B cell (primary cell): ENCODE measurements at regions not wholly inside any gene's neighbourhood (a gene's known extent, or its start where the extent isn't known, plus 50 kb on each side); places are given as distances from the start of the nearest gene placed in this dataset.

Source experiments
- ATAC-seq: fragments of 200-7000 bp; cut with Tn5 transposase; one replicate; pipeline ENCODE4 v1.10.0; 2021; ENCODE audit warnings: low read depth, mild to moderate bottlenecking, moderate number of reproducible peaks, moderate library complexity
- CTCF ChIA-PET: fragments of 350-600 bp; sonication (Branson Sonifier 250); formaldehyde crosslinking; loops from one replicate; lab custom pipeline; 2021; ENCODE audit warnings: antibody characterized with exemption, inconsistent platforms; lab: Charles Lee
- POLR2A ChIA-PET: fragments of 350-600 bp; sonication (Branson Sonifier 250); formaldehyde crosslinking; loops from one replicate; lab custom pipeline; 2021; ENCODE audit warnings: antibody characterized with exemption; lab: Charles Lee
- DNase-seq: peaks from one replicate; pipeline ENCODE4 v3.0.0; 2013
- H2AFZ ChIP-seq: 2 replicates; pipeline ENCODE4 v1.6.1; 2012; ENCODE audit warnings: mild to moderate bottlenecking, low read depth, low read length; ENCODE audit not compliant: insufficient read depth, poor library complexity, severe bottlenecking
- H3K27ac ChIP-seq, 2 donors: 1 replicate in 1 of 2; 2 replicates in 1 of 2; pipeline ENCODE4 v1.5.1; 2012 to 2013; ENCODE audit warnings: low read length in 2 of 2, mild to moderate bottlenecking in 2 of 2, moderate library complexity in 1 of 2
- H3K27me3 ChIP-seq, 4 experiments: fragments of 200-600 bp in 1 of 4; sonication (generic) in 1 of 4; replicated peaks in 1 of 4; 1 replicate in 2 of 4; 2 replicates in 2 of 4; pipeline versions ENCODE4 v1.6.1 to v1.7.0; 2013 to 2016; ENCODE audit warnings: low read length in 3 of 4, mild to moderate bottlenecking in 2 of 4, mixed read lengths in 1 of 4, moderate library complexity in 1 of 4; ENCODE audit not compliant: insufficient read depth in 4 of 4, control insufficient read depth in 3 of 4; ENCODE audit errors: control extremely low read depth in 1 of 4
- H3K36me3 ChIP-seq, 2 experiments: replicated peaks in 1 of 2; 1 replicate in 1 of 2; 2 replicates in 1 of 2; pipeline versions ENCODE4 v1.6.1 to v1.7.1; 2013; ENCODE audit warnings: low read length in 1 of 2; ENCODE audit not compliant: insufficient read depth in 2 of 2, control insufficient read depth in 1 of 2; ENCODE audit errors: control extremely low read depth in 1 of 2, extremely low read depth in 1 of 2
- H3K4me1 ChIP-seq, 2 donors: fragments of 200-600 bp in 1 of 2; sonication (generic) in 1 of 2; 1 replicate in 1 of 2; 2 replicates in 1 of 2; pipeline versions ENCODE4 v1.5.1 to v1.6.1; 2013 to 2017; ENCODE audit warnings: low read length in 2 of 2; ENCODE audit not compliant: control insufficient read depth in 2 of 2, insufficient read depth in 2 of 2
- H3K4me2 ChIP-seq: replicated peaks from 2 replicates; pipeline ENCODE3; 2012; ENCODE audit warnings: mild to moderate bottlenecking, low read depth, low read length; ENCODE audit not compliant: poor library complexity, severe bottlenecking
- H3K4me3 ChIP-seq, 5 experiments: fragments of 200-600 bp in 1 of 5; sonication (generic) in 1 of 5; 1 replicate in 3 of 5; 2 replicates in 2 of 5; pipeline versions ENCODE4 v1.5.1 to v1.7.0; 2011 to 2016; ENCODE audit warnings: low read length in 4 of 5, mild to moderate bottlenecking in 4 of 5, low read depth in 2 of 5, control low read depth in 1 of 5, moderate library complexity in 1 of 5; ENCODE audit not compliant: insufficient read depth in 1 of 5; ENCODE audit errors: control extremely low read depth in 1 of 5, extremely low read depth in 1 of 5
- H3K79me2 ChIP-seq: fragments of 200-600 bp; sonication (generic); one replicate; pipeline ENCODE4 v1.6.0; 2016; ENCODE audit warnings: low read length; ENCODE audit not compliant: control insufficient read depth, insufficient read depth
- H3K9ac ChIP-seq: fragments of 200-600 bp; sonication (generic); 2 replicates; pipeline ENCODE4 v1.6.1; 2017; ENCODE audit warnings: mild to moderate bottlenecking, low read length, moderate library complexity
- H3K9me3 ChIP-seq, 3 donors: one replicate each; pipeline versions ENCODE4 v1.6.1 to v1.7.1; 2013; ENCODE audit warnings: low read length in 2 of 3; ENCODE audit not compliant: control insufficient read depth in 2 of 3, insufficient read depth in 1 of 3; ENCODE audit errors: control extremely low read depth in 1 of 3
- H4K20me1 ChIP-seq: 2 replicates; pipeline ENCODE4 v1.6.0; 2012; ENCODE audit warnings: mild to moderate bottlenecking, low read length; ENCODE audit not compliant: insufficient read depth, control insufficient read depth, poor library complexity, severe bottlenecking
- H3K27ac Mint-ChIP-seq: one replicate; pipeline ENCODE4 v1.8.0; 2021; ENCODE audit warnings: mixed read lengths
- H3K27me3 Mint-ChIP-seq: one replicate; pipeline ENCODE4 v1.8.0; 2021; ENCODE audit warnings: mixed read lengths
- H3K4me1 Mint-ChIP-seq: one replicate; pipeline ENCODE4 v1.8.0; 2021; ENCODE audit warnings: mixed read lengths
- H3K4me3 Mint-ChIP-seq: one replicate; pipeline ENCODE4 v1.8.0; 2021; ENCODE audit warnings: mixed read lengths
- H3K9me3 Mint-ChIP-seq: one replicate; pipeline ENCODE4 v1.8.0; 2022; ENCODE audit warnings: mixed read lengths; ENCODE audit not compliant: insufficient read depth
- CTCF ChIP-seq: fragments of 200-600 bp; IDR thresholded peaks from one replicate; pipeline ENCODE4 v1.8.0; 2022; ENCODE audit warnings: antibody characterized with exemption, mild to moderate bottlenecking
- EZH2 ChIP-seq: IDR thresholded peaks from 2 replicates; pipeline ENCODE4 v1.6.1; 2012; ENCODE audit warnings: borderline replicate concordance, low read depth, mild to moderate bottlenecking, moderate library complexity, low read length; ENCODE audit not compliant: insufficient read depth, poor library complexity, severe bottlenecking
- WGBS: methylation state at CpG from one replicate; pipeline ENCODE4 v1.1.5; 2013; ENCODE audit warnings: missing lambda C conversion rate; ENCODE audit not compliant: insufficient coverage; 5-methylcytosine and 5-hydroxymethylcytosine counted together
- intact Hi-C: fragments of 100-400 bp; cut with micrococcal nuclease; formaldehyde crosslinking; loops from one replicate; pipeline ENCODE4 v1.10.0; 2022

- TF ChIP-seq CTCF, result no peak
- TF ChIP-seq EZH2, result no peak
- CTCF ChIA-PET, result no interaction called here
- H3K9ac ChIP-seq, result no peak overlapping the region
- H3K27me3 ChIP-seq, result no peaks in the 10 kb centered on the region
- intact Hi-C loops, result no loop called here
- H2AFZ ChIP-seq, result no peak overlapping the region
- H3K36me3 ChIP-seq, result no peaks in the 10 kb centered on the region
- WGBS, result no CpG with 5 or more reads among the region's 2 CpGs
- no peak overlapping the region for H3K27ac ChIP-seq
- Mint-ChIP-seq H3K27ac (no peak overlapping the region), H3K27me3 (no peaks in the 10 kb centered on the region), H3K4me3 (no peak overlapping the region), H3K4me1 (no peaks in the 10 kb centered on the region), H3K9me3 (no peaks in the 10 kb centered on the region)
- H4K20me1 ChIP-seq, result no peaks in the 10 kb centered on the region
- H3K9me3 ChIP-seq, result peaks cover 0 to 1% (median 0%) of the 10 kb centered on the region in 3 donors
- no peak overlapping the region for H3K4me3 ChIP-seq
- POLR2A ChIA-PET, result no interaction called here
- no peak for ATAC-seq
- H3K4me2 ChIP-seq, result no peak overlapping the region
- no peaks in the 10 kb centered on the region for H3K79me2 ChIP-seq
- no peaks in the 10 kb centered on the region for H3K4me1 ChIP-seq
- no peak for DNase-seq
Measured at GRCh38 chr18:67818432-67818831, 301.9 kb upstream of the DSEL start.

DNA sequence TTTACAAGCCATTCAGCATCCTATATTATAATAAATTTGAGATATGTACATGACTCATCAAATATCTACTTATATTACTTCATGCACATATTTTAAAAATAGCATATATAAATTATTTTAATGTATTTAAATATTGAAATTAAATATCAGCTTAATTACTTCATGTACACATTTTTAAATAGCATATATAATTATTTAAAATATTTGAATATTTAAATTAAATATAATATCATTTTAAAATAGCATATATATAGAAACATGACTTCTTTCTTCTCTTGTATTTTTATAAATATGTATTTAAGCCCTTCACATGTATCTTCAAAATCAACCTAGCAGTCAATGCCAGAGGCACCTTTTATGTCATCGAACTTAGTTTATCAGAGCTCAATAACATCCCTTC is 298.8 kb upstream of the DSEL start:
- H3K4me3 Mint-ChIP-seq, result no peak overlapping the region
- no peak overlapping the region for H3K27ac Mint-ChIP-seq
- Histone ChIP-seq H3K36me3 (no peaks in the 10 kb centered on the region), H3K9ac (no peak overlapping the region), H4K20me1 (no peaks in the 10 kb centered on the region), H3K9me3 (no peaks in the 10 kb centered on the region), H3K4me1 (no peaks in the 10 kb centered on the region), H3K27me3 (no peaks in the 10 kb centered on the region), H3K4me2 (no peak overlapping the region), H3K27ac (no peak overlapping the region), H3K4me3 (no peak overlapping the region), H3K79me2 (no peaks in the 10 kb centered on the region), H2AFZ (no peak overlapping the region)
- no CpG with 5 or more reads among the region's 1 CpG for WGBS
- intact Hi-C loops, result no loop called here
- TF ChIP-seq CTCF (no peak), EZH2 (no peak)
- CTCF ChIA-PET, result no interaction called here
- POLR2A ChIA-PET, result no interaction called here
- no peaks in the 10 kb centered on the region for H3K9me3 Mint-ChIP-seq
- no peaks in the 10 kb centered on the region for H3K27me3 Mint-ChIP-seq
- no peak for ATAC-seq
- DNase-seq, result no peak
- H3K4me1 Mint-ChIP-seq, result no peaks in the 10 kb centered on the region
